K562 (cell line): ENCODE measurements at regions not wholly inside any gene's neighbourhood (a gene's known extent, or its start where the extent isn't known, plus 50 kb on each side); places are given as distances from the start of the nearest gene placed in this dataset.

Experiments used
- JUN ChIP-seq, 2 experiments: sonication (generic) in 1 of 2; formaldehyde crosslinking in 1 of 2; IDR thresholded peaks; 2 replicates each; pipeline versions ENCODE4 v1.6.1 to v1.8.0; 2012 to 2022; ENCODE audit warnings: borderline replicate concordance in 2 of 2, mild to moderate bottlenecking in 2 of 2, improper control_type of control experiment in 1 of 2, low read depth in 1 of 2, low read length in 1 of 2, missing genetic modification reagents in 1 of 2
- MTA2 ChIP-seq: fragments of 450-650 bp; IDR thresholded peaks from 2 replicates; pipeline ENCODE4 v1.6.1; 2016; ENCODE audit warnings: low read depth
- RAD21 ChIP-seq, 2 experiments: fragments of 250-450 bp in 1 of 2; fragments of 450-650 bp in 1 of 2; sonication (Bioruptor Pico) in 1 of 2; formaldehyde crosslinking in 1 of 2; IDR thresholded peaks in 1 of 2; conservative IDR thresholded peaks in 1 of 2; 2 replicates each; pipeline versions ENCODE4 v1.4.0 to v1.8.0; 2020 to 2022; ENCODE audit warnings: mild to moderate bottlenecking in 2 of 2, moderate library complexity in 1 of 2
- ZNF212 ChIP-seq: fragments of 450-650 bp; formaldehyde crosslinking; IDR thresholded peaks from 2 replicates; pipeline ENCODE4 v1.4.0; 2020; ENCODE audit warnings: mild to moderate bottlenecking
- TF ChIP-seq, protein P1 (sequence below): fragments of 250-450 bp; sonication (Bioruptor Pico); IDR thresholded peaks from 2 replicates; pipeline ENCODE4 v1.4.0; 2020; ENCODE audit warnings: mild to moderate bottlenecking, moderate library complexity, borderline replicate concordance
- TF ChIP-seq, protein P2 (sequence below): fragments of 450-650 bp; IDR thresholded peaks from 2 replicates; pipeline ENCODE4 v1.6.1; 2016; ENCODE audit warnings: low read depth
- TF ChIP-seq, protein P3 (sequence below), 2 experiments: fragments of 450-650 bp in 1 of 2; sonication (generic) in 1 of 2; formaldehyde crosslinking in 1 of 2; IDR thresholded peaks in 1 of 2; conservative IDR thresholded peaks in 1 of 2; 2 replicates each; pipeline versions ENCODE4 v1.6.1 to v1.8.1; 2016 to 2023; ENCODE audit warnings: mild to moderate bottlenecking in 2 of 2, moderate library complexity in 2 of 2, inconsistent platforms in 1 of 2, missing genetic modification reagents in 1 of 2
- TF ChIP-seq, protein P4 (sequence below): sonication (generic); formaldehyde crosslinking; IDR thresholded peaks from 2 replicates; pipeline ENCODE4 v1.8.0; 2022; ENCODE audit warnings: missing genetic modification reagents, mild to moderate bottlenecking, borderline replicate concordance

DNA sequence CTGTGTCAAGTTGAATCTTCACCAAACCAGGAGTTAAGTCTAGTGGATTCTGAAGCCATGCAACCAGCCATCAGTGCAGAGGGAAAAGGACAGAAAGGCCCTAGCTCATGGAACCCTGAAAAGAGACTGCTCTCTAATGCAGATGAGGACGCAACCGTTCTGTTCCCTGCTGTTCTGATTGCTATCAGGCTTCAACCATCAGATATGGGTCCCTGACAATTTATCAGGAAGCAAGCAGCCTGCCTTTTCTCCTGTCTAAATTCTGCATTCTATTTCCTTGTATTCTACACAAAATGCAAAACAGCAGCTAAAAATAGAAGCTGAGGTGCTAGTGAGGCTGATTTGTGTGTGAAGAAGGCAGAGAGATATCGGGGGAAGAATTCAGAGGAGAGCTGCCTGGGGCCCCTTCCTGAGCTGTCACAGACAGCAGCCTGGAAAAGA is 68.4 kb upstream of the RTN4 start (continued):
- TF ChIP-seq, protein P1, sequence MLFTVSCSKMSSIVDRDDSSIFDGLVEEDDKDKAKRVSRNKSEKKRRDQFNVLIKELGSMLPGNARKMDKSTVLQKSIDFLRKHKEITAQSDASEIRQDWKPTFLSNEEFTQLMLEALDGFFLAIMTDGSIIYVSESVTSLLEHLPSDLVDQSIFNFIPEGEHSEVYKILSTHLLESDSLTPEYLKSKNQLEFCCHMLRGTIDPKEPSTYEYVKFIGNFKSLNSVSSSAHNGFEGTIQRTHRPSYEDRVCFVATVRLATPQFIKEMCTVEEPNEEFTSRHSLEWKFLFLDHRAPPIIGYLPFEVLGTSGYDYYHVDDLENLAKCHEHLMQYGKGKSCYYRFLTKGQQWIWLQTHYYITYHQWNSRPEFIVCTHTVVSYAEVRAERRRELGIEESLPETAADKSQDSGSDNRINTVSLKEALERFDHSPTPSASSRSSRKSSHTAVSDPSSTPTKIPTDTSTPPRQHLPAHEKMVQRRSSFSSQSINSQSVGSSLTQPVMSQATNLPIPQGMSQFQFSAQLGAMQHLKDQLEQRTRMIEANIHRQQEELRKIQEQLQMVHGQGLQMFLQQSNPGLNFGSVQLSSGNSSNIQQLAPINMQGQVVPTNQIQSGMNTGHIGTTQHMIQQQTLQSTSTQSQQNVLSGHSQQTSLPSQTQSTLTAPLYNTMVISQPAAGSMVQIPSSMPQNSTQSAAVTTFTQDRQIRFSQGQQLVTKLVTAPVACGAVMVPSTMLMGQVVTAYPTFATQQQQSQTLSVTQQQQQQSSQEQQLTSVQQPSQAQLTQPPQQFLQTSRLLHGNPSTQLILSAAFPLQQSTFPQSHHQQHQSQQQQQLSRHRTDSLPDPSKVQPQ (CRISPR knock-in tag) = no peak
- TF ChIP-seq, protein P2, sequence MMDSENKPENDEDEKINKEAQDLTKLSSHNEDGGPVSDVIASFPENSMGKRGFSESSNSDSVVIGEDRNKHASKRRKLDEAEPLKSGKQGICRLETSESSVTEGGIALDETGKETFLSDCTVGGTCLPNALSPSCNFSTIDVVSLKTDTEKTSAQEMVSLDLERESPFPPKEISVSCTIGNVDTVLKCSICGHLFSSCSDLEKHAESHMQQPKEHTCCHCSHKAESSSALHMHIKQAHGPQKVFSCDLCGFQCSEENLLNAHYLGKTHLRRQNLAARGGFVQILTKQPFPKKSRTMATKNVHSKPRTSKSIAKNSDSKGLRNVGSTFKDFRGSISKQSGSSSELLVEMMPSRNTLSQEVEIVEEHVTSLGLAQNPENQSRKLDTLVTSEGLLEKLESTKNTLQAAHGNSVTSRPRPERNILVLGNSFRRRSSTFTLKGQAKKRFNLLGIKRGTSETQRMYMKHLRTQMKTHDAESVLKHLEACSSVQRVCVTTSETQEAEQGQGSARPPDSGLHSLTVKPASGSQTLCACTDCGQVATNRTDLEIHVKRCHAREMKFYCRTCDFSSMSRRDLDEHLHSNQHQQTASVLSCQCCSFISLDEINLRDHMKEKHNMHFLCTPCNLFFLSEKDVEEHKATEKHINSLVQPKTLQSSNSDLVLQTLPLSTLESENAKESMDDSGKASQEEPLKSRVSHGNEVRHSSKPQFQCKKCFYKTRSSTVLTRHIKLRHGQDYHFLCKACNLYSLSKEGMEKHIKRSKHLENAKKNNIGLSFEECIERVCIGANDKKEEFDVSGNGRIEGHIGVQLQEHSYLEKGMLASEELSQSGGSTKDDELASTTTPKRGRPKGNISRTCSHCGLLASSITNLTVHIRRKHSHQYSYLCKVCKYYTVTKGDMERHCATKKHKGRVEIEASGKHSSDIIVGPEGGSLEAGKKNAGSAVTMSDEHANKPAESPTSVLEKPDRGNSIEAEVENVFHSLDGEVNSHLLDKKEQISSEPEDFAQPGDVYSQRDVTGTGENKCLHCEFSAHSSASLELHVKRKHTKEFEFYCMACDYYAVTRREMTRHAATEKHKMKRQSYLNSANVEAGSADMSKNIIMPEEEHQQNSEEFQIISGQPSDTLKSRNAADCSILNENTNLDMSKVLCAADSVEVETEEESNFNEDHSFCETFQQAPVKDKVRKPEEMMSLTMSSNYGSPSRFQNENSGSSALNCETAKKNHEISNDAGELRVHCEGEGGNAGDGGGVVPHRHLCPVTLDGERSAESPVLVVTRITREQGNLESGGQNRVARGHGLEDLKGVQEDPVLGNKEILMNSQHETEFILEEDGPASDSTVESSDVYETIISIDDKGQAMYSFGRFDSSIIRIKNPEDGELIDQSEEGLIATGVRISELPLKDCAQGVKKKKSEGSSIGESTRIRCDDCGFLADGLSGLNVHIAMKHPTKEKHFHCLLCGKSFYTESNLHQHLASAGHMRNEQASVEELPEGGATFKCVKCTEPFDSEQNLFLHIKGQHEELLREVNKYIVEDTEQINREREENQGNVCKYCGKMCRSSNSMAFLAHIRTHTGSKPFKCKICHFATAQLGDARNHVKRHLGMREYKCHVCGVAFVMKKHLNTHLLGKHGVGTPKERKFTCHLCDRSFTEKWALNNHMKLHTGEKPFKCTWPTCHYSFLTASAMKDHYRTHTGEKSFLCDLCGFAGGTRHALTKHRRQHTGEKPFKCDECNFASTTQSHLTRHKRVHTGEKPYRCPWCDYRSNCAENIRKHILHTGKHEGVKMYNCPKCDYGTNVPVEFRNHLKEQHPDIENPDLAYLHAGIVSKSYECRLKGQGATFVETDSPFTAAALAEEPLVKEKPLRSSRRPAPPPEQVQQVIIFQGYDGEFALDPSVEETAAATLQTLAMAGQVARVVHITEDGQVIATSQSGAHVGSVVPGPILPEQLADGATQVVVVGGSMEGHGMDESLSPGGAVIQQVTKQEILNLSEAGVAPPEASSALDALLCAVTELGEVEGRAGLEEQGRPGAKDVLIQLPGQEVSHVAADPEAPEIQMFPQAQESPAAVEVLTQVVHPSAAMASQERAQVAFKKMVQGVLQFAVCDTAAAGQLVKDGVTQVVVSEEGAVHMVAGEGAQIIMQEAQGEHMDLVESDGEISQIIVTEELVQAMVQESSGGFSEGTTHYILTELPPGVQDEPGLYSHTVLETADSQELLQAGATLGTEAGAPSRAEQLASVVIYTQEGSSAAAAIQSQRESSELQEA = no peak
- TF ChIP-seq ZNF212 (CRISPR knock-in tag) (no peak), MTA2 (peak; percentile 29; the same call in 1 of the 2 replicates), RAD21 (CRISPR knock-in tag; conservative IDR thresholded peaks at IDR 0.05 in 1 of 2, IDR thresholded peaks at IDR 0.05 in 1 of 2) (no peak), JUN (IDR thresholded peaks at IDR 0.05; ENCODE audit: borderline replicate concordance, low read depth, low read length) (no peak), JUN (CRISPR knock-in tag; IDR thresholded peaks at IDR 0.05; ENCODE audit: borderline replicate concordance) (no peak)
- TF ChIP-seq, protein P3, sequence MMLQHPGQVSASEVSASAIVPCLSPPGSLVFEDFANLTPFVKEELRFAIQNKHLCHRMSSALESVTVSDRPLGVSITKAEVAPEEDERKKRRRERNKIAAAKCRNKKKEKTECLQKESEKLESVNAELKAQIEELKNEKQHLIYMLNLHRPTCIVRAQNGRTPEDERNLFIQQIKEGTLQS (IDR thresholded peaks at IDR 0.05) = peak; percentile 21; the same call in 1 of the 2 replicates
- TF ChIP-seq, protein P3 (CRISPR knock-in tag; conservative IDR thresholded peaks at IDR 0.05) = no peak
- TF ChIP-seq, protein P4, sequence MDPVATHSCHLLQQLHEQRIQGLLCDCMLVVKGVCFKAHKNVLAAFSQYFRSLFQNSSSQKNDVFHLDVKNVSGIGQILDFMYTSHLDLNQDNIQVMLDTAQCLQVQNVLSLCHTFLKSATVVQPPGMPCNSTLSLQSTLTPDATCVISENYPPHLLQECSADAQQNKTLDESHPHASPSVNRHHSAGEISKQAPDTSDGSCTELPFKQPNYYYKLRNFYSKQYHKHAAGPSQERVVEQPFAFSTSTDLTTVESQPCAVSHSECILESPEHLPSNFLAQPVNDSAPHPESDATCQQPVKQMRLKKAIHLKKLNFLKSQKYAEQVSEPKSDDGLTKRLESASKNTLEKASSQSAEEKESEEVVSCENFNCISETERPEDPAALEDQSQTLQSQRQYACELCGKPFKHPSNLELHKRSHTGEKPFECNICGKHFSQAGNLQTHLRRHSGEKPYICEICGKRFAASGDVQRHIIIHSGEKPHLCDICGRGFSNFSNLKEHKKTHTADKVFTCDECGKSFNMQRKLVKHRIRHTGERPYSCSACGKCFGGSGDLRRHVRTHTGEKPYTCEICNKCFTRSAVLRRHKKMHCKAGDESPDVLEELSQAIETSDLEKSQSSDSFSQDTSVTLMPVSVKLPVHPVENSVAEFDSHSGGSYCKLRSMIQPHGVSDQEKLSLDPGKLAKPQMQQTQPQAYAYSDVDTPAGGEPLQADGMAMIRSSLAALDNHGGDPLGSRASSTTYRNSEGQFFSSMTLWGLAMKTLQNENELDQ = no peak
